ENCODE measurements at regions not wholly inside any gene's neighbourhood (a gene's known extent, or its start where the extent isn't known, plus 50 kb on each side); places are given as distances from the start of the nearest gene placed in this dataset.

DNA sequence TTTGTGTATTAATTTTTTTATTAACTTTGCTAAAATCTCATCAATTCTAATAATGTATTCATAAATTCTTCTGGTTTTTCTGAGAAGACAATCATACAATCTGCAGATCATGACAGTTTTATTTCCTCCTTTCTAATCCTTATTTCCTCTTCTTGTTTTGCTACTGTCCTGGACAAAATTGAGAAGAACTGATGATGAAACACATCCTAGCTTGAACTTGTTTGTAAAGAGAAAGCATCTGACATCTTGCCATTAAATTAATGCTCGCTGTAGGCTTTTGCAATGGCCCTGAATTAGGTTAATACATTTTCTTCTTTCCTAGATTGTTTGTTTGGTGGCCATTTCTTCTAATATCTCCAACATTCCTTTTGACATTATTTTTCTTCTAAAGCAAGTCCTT lies 110.9 kb upstream of the TPM1 start:
- TF ChIP-seq, protein P1, sequence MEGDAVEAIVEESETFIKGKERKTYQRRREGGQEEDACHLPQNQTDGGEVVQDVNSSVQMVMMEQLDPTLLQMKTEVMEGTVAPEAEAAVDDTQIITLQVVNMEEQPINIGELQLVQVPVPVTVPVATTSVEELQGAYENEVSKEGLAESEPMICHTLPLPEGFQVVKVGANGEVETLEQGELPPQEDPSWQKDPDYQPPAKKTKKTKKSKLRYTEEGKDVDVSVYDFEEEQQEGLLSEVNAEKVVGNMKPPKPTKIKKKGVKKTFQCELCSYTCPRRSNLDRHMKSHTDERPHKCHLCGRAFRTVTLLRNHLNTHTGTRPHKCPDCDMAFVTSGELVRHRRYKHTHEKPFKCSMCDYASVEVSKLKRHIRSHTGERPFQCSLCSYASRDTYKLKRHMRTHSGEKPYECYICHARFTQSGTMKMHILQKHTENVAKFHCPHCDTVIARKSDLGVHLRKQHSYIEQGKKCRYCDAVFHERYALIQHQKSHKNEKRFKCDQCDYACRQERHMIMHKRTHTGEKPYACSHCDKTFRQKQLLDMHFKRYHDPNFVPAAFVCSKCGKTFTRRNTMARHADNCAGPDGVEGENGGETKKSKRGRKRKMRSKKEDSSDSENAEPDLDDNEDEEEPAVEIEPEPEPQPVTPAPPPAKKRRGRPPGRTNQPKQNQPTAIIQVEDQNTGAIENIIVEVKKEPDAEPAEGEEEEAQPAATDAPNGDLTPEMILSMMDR (conservative IDR thresholded peaks at IDR 0.05 in 1 of 2, IDR thresholded peaks at IDR 0.05 in 1 of 2; ENCODE audit: low read depth in 1 of 2, low read length in 2 of 2), result no peak
- TF ChIP-seq EZH2 (IDR thresholded peaks at IDR 0.05; ENCODE audit: low read length, missing control alignments), result no peak

Data from fibroblast of lung (primary cell).